ENCODE measurements at regions not wholly inside any gene's neighbourhood (a gene's known extent, or its start where the extent isn't known, plus 50 kb on each side); places are given as distances from the start of the nearest gene placed in this dataset.

DNA sequence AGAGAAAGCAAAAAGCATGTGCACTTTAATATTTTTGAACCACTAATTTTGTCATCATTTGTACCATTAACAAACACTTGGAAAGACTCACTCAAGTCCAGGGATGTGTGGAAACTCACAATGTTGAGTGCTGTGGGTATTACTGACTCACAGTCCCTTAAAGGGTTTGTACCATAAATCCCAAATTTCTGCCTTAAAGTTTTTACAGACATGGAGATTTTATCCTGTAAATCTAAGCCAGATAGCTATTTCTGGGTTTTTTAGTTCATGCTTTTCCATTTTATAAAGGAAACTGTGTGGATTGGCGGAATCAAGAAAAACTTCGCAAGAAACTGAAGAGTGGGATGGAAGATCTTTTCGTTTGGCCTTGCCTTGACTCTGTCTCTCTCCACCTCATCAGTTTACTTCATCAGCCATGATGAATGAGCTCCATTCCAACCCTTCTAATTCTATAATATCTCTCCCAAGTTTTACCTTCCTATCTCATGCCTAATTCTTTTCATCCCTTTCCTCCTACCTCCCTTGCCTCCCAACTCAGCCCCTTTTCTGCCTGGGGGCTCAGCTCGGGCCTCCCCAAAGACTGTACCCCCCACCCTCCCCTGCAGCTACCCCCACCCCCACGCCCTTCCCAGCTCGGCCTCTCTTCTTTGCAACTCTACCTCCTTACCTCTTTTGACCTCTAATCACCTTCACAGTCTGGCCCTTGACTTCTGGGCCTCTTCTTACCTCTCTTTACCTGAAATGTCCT is 218.5 kb upstream of the MKLN1 start:
- 54% methylated on average over 6 of the region's 6 CpGs for WGBS, 2 donors

DNA sequence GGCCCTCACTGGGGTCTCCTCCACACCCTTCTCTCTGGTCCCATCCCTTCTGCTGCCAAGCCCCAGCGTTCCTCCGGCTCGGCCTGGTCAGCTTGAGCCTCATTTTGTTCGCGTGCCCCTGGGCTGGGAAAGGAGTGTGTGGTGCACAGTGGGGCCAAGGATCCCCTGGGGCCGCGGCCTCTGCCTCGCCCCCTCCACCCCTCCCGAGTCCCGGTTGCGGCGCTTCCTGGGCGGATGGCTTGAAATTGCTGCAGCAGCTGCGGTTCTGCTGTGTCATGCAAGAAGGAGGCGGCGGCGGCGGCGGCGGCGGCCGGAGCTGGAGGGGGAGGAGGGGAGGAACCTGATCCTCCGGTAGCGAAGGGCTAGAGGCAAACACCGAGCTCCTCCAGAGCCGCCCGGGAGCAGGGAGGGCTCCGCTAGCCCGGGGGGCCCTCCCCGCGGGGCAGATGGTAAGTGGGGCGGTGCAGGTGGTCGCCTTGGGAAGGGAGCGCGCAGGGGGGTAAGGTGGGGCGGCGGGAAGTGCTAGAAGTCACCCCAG is 217.8 kb upstream of the MKLN1 start:
- peak; percentile 66 to 72 for ATAC-seq (ENCODE audit: low FRiP score in 2 of 2)
- 1 to 3% methylated on average over 20 to 28 of the region's 37 CpGs for WGBS, 2 donors
- peak; percentile 86 to 94 for DNase-seq
- Histone ChIP-seq H3K4me3 (peak overlapping the region; percentile 49 to 97 (median 79)), H3K36me3 (peaks cover 0 to 8% (median 0%) of the 10 kb centered on the region in 4 donors), H3K9me3 (no peaks in the 10 kb centered on the region), H3K4me1 (peaks cover 31 to 44% (median 39%) of the 10 kb centered on the region in 4 donors), H3K27ac (peak overlapping the region; percentile 95 to 100 (median 100)), H3K27me3 (no peaks in the 10 kb centered on the region)
- TF ChIP-seq POLR2A (IDR thresholded peaks at IDR 0.05) (peak in 3 of 4 donors; percentile 26 to 87 (median 77)), EP300 (IDR thresholded peaks at IDR 0.05) (peak in 3 of 4 donors; percentile 1 to 78 (median 70)), POLR2AphosphoS5 (IDR thresholded peaks at IDR 0.05) (peak; percentile 87 to 90)
- TF ChIP-seq, protein P1, sequence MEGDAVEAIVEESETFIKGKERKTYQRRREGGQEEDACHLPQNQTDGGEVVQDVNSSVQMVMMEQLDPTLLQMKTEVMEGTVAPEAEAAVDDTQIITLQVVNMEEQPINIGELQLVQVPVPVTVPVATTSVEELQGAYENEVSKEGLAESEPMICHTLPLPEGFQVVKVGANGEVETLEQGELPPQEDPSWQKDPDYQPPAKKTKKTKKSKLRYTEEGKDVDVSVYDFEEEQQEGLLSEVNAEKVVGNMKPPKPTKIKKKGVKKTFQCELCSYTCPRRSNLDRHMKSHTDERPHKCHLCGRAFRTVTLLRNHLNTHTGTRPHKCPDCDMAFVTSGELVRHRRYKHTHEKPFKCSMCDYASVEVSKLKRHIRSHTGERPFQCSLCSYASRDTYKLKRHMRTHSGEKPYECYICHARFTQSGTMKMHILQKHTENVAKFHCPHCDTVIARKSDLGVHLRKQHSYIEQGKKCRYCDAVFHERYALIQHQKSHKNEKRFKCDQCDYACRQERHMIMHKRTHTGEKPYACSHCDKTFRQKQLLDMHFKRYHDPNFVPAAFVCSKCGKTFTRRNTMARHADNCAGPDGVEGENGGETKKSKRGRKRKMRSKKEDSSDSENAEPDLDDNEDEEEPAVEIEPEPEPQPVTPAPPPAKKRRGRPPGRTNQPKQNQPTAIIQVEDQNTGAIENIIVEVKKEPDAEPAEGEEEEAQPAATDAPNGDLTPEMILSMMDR (IDR thresholded peaks at IDR 0.05), result peak in 1 of 6 experiments; percentile 6

More for the DNA sequence above, 218.5 kb upstream of the MKLN1 start:
- ATAC-seq (ENCODE audit: low FRiP score in 2 of 2), result no peak
- H3K4me3 ChIP-seq, result peak overlapping the region; percentile 49 to 97 (median 79)
- H3K4me1 ChIP-seq, result peaks cover 37 to 49% (median 45%) of the 10 kb centered on the region in 4 donors
- H3K36me3 ChIP-seq, result peaks cover 0 to 11% (median 0%) of the 10 kb centered on the region in 4 donors
- TF ChIP-seq POLR2AphosphoS5 (IDR thresholded peaks at IDR 0.05) (no peak), EP300 (IDR thresholded peaks at IDR 0.05) (no peak), POLR2A (IDR thresholded peaks at IDR 0.05) (no peak)
- TF ChIP-seq, protein P1 (IDR thresholded peaks at IDR 0.05), result no peak
- no peak for DNase-seq
- H3K27ac ChIP-seq, result peak overlapping the region; percentile 95 to 100 (median 100)
- no peaks in the 10 kb centered on the region for H3K9me3 ChIP-seq
- H3K27me3 ChIP-seq, result no peaks in the 10 kb centered on the region

DNA sequence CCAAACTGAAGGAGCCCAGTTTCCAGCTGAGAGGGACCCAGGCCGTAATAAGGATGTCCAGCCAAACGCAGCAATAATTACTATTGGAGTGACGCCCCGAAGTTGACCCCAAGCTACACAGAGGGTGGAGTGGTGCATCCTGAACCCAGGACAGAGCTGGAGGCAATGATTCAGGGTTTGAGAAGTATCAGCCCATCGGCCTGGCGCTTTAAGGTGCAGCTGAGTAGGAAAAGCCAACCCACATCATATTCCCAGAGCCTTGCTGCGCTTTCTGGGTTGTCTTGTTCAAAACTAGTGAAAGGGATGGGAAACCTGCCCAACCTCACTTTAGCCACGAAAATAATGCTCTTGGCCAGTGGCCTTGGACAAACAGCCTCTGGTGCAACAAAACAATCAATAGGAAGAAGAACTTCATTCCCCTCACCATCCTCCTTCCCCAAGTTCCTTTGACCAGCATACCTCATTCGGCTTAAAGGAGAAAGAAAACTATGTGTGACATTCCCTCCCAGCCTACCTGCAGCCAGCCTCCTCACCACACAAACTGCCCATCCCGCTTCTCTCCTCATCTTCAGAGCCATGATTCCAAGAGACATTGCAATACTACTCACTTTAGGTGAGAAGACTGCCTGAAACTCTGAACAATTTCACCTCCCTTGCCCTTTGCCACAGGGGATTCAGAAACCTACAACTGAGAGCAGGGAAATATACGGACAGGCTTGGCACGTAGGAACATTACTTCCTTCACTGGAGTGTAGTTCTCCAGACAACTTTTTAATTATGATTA is 217.2 kb upstream of the MKLN1 start:
- no peak for TF ChIP-seq POLR2A (IDR thresholded peaks at IDR 0.05)
- no peak for TF ChIP-seq EP300 (IDR thresholded peaks at IDR 0.05)
- TF ChIP-seq POLR2AphosphoS5 (IDR thresholded peaks at IDR 0.05), result no peak
- TF ChIP-seq, protein P1 (IDR thresholded peaks at IDR 0.05), result no peak
- Histone ChIP-seq H3K9me3 (no peaks in the 10 kb centered on the region), H3K27me3 (no peaks in the 10 kb centered on the region), H3K4me1 (peaks cover 26 to 39% (median 33%) of the 10 kb centered on the region in 4 donors), H3K4me3 (peak overlapping the region; percentile 49 to 97 (median 79)), H3K36me3 (peaks cover 0 to 3% (median 0%) of the 10 kb centered on the region in 4 donors), H3K27ac (peak overlapping the region; percentile 95 to 100 (median 100))
- 12 to 17% methylated on average over 6 to 12 of the region's 12 CpGs for WGBS, 2 donors
- DNase-seq (peak in 1 of 2 donors; percentile 46), ATAC-seq (ENCODE audit: low FRiP score in 2 of 2) (no peak)

DNA sequence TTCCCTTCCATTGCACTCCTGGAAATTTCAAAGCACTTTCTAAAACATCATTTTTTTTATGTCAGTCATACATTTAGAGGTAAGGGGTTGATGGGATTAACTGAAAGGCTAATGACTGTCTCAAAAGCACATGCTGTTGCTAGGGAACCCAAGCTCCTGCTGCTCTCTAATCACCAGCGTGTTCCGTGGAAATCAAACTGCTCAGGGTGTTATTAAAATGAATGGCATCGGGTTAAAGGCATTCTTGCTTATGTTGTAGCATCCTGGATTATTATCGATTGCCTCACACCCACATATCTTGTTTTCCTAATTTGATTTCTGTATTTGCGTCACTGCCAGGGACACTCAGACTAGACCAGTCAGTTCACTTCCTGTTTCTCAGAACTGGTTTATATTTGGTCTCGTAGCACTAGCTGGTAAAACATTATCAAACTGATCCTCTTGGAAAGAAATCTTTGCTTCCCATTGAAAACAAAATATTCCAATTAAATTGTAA is 216.5 kb upstream of the MKLN1 start:
- H3K36me3 ChIP-seq, result peaks cover 0 to 3% (median 0%) of the 10 kb centered on the region in 4 donors
- TF ChIP-seq EP300 (IDR thresholded peaks at IDR 0.05), result peak; percentile 70 to 95 (median 83)
- TF ChIP-seq, protein P1 (IDR thresholded peaks at IDR 0.05), result no peak
- TF ChIP-seq POLR2A (IDR thresholded peaks at IDR 0.05), result peak in 1 of 4 donors; percentile 64
- TF ChIP-seq POLR2AphosphoS5 (IDR thresholded peaks at IDR 0.05), result peak; percentile 62 to 87
- H3K27ac ChIP-seq, result peak overlapping the region; percentile 95 to 100 (median 100)
- DNase-seq (peak in 1 of 2 donors; percentile 27), ATAC-seq (ENCODE audit: low FRiP score in 2 of 2) (peak in 1 of 2 donors; percentile 40)
- peaks cover 26 to 39% (median 33%) of the 10 kb centered on the region in 4 donors for H3K4me1 ChIP-seq
- H3K27me3 ChIP-seq, result no peaks in the 10 kb centered on the region
- H3K4me3 ChIP-seq, result peak overlapping the region; percentile 49 to 97 (median 79)
- WGBS, 2 donors, result 0 to 3% methylated on average over 6 of the region's 6 CpGs
- no peaks in the 10 kb centered on the region for H3K9me3 ChIP-seq

Data from upper lobe of left lung (tissue), 6 donors.